ENCODE measurements at regions not wholly inside any gene's neighbourhood (a gene's known extent, or its start where the extent isn't known, plus 50 kb on each side); places are given as distances from the start of the nearest gene placed in this dataset.
A peak's percentile ranks its signal among the peaks of the same experiment; 100 is the strongest.

GRCh38 chr6:114747995-114748625, 405.3 kb upstream of the HS3ST5 start:
- TF ChIP-seq CTCF (IDR thresholded peaks at IDR 0.05; ENCODE audit: low read depth, low read length) = peak; percentile 88
- DNase-seq = peak; percentile 77
- H3K4me3 ChIP-seq (ENCODE audit: low read depth, low read length) = no peak overlapping the region

GRCh38 chr6:114740547-114740946, 397.7 kb upstream of the HS3ST5 start:
- no peaks in the 10 kb centered on the region for H3K27me3 ChIP-seq
- no peak for TF ChIP-seq CTCF (IDR thresholded peaks at IDR 0.05; ENCODE audit: low read depth, low read length)

More at GRCh38 chr6:114747995-114748625, 405.3 kb upstream of the HS3ST5 start:
- Histone ChIP-seq H3K27me3 (no peaks in the 10 kb centered on the region), H3K9me3 (no peaks in the 10 kb centered on the region), H3K36me3 (no peaks in the 10 kb centered on the region), H3K4me1 (no peaks in the 10 kb centered on the region; the same call in 1 of the 2 replicates)

GRCh38 chr6:114739656-114740055, 396.8 kb upstream of the HS3ST5 start:
- no peaks in the 10 kb centered on the region for H3K4me1 ChIP-seq
- no peaks in the 10 kb centered on the region for H3K9me3 ChIP-seq
- TF ChIP-seq CTCF (IDR thresholded peaks at IDR 0.05; ENCODE audit: low read depth, low read length) = no peak
- no peaks in the 10 kb centered on the region for H3K27me3 ChIP-seq
- DNase-seq = peak; percentile 37
- no peak overlapping the region for H3K4me3 ChIP-seq (ENCODE audit: low read depth, low read length)
- H3K36me3 ChIP-seq = no peaks in the 10 kb centered on the region

More at GRCh38 chr6:114740547-114740946, 397.7 kb upstream of the HS3ST5 start:
- no peaks in the 10 kb centered on the region for H3K9me3 ChIP-seq
- no peaks in the 10 kb centered on the region for H3K4me1 ChIP-seq
- no peaks in the 10 kb centered on the region for H3K36me3 ChIP-seq
- no peak overlapping the region for H3K4me3 ChIP-seq (ENCODE audit: low read depth, low read length)
- no peak for DNase-seq

GRCh38 chr6:114735025-114735735, 392.4 kb upstream of the HS3ST5 start:
- H3K9me3 ChIP-seq = no peaks in the 10 kb centered on the region
- no peak for DNase-seq
- no peaks in the 10 kb centered on the region for H3K36me3 ChIP-seq
- H3K4me1 ChIP-seq = no peaks in the 10 kb centered on the region
- no peak overlapping the region for H3K4me3 ChIP-seq (ENCODE audit: low read depth, low read length)
- TF ChIP-seq CTCF (IDR thresholded peaks at IDR 0.05; ENCODE audit: low read depth, low read length) = peak; percentile 28
- H3K27me3 ChIP-seq = no peaks in the 10 kb centered on the region

GRCh38 chr6:114733596-114733995, 390.8 kb upstream of the HS3ST5 start:
- no peaks in the 10 kb centered on the region for H3K36me3 ChIP-seq
- no peaks in the 10 kb centered on the region for H3K9me3 ChIP-seq
- no peaks in the 10 kb centered on the region for H3K4me1 ChIP-seq
- no peaks in the 10 kb centered on the region for H3K27me3 ChIP-seq
- no peak overlapping the region for H3K4me3 ChIP-seq (ENCODE audit: low read depth, low read length)
- DNase-seq = no peak
- TF ChIP-seq CTCF (IDR thresholded peaks at IDR 0.05; ENCODE audit: low read depth, low read length) = no peak

- Histone ChIP-seq H3K4me3 (ENCODE audit: low read depth, low read length) (no peak overlapping the region), H3K27me3 (no peaks in the 10 kb centered on the region), H3K9me3 (no peaks in the 10 kb centered on the region), H3K4me1 (no peaks in the 10 kb centered on the region; the same call in 1 of the 2 replicates), H3K36me3 (no peaks in the 10 kb centered on the region)
- TF ChIP-seq CTCF (IDR thresholded peaks at IDR 0.05; ENCODE audit: low read depth, low read length) = no peak
- no peak for DNase-seq
Measured at GRCh38 chr6:114718716-114719270, 376.0 kb upstream of the HS3ST5 start.
